Prostate gland (tissue), 2 donors: ENCODE measurements at regions not wholly inside any gene's neighbourhood (a gene's known extent, or its start where the extent isn't known, plus 50 kb on each side); places are given as distances from the start of the nearest gene placed in this dataset.

Experiments used
- CTCF ChIP-seq, 4 experiments: fragments of 200-600 bp in 2 of 4; fragments of 450-650 bp in 2 of 4; sonication (generic) in 2 of 4; IDR thresholded peaks; 1 replicate in 3 of 4; 2 replicates in 1 of 4; pipeline ENCODE4 v1.5.1; 2016 to 2019; ENCODE audit warnings: antibody characterized with exemption in 4 of 4, mild to moderate bottlenecking in 2 of 4, moderate library complexity in 2 of 4
- POLR2A ChIP-seq: fragments of 450-650 bp; IDR thresholded peaks from one replicate; pipeline ENCODE4 v1.6.1; 2016; ENCODE audit warnings: antibody characterized with exemption, mild to moderate bottlenecking
- POLR2AphosphoS5 ChIP-seq: sonication (generic); formaldehyde crosslinking; IDR thresholded peaks from one replicate; pipeline ENCODE4 v1.6.1; 2017; ENCODE audit warnings: antibody characterized with exemption

- TF ChIP-seq CTCF (IDR thresholded peaks at IDR 0.05) = no peak
- no peak for TF ChIP-seq POLR2AphosphoS5
- no peak for TF ChIP-seq POLR2A
Measured at GRCh38 chr7:115548756-115549155, 481.8 kb downstream of the TFEC start.
